ENCODE measurements at regions not wholly inside any gene's neighbourhood (a gene's known extent, or its start where the extent isn't known, plus 50 kb on each side); places are given as distances from the start of the nearest gene placed in this dataset.

- no peak for DNase-seq
Observed at GRCh38 chr6:19478273-19478672, 358.9 kb upstream of the ID4 start.

DNA sequence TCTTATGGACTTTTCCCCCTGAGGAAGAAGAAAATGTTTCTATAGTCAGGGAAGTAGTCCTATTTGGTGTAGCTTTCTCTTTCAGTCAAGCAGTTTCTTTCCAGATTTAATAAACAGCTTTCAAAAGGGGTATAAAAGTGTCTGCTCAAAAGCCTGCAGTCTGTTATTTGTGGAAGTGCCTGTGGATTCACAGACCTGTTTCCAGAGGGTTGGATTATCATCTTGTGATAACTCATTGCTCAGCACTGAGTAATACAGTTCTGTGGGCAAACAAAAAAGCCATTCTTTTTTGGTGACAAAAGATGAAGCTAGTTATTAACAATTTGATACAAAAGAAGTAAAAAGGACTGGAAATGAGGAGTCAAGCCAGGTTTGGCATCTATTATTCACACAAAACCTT is 358.2 kb upstream of the ID4 start:
- DNase-seq = no peak

DNA sequence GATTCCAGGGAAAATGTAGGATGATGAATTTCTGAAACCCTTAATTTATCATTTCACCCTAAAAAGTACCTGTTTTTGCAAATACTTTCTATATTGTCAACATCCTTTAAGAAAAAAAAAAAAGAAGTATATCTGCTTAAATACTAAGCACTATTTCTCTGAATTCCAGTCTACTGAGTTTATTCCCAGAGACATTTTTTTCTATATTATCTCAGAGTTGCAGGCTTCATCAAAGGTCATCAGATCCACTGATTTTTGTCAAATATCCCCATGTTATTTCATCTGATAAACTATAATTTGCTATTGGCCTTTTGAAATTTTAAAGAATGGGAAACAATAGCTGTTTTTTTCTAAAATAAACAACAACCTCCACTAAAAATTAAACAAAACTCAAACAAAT is 357.6 kb upstream of the ID4 start:
- no peak for DNase-seq

DNA sequence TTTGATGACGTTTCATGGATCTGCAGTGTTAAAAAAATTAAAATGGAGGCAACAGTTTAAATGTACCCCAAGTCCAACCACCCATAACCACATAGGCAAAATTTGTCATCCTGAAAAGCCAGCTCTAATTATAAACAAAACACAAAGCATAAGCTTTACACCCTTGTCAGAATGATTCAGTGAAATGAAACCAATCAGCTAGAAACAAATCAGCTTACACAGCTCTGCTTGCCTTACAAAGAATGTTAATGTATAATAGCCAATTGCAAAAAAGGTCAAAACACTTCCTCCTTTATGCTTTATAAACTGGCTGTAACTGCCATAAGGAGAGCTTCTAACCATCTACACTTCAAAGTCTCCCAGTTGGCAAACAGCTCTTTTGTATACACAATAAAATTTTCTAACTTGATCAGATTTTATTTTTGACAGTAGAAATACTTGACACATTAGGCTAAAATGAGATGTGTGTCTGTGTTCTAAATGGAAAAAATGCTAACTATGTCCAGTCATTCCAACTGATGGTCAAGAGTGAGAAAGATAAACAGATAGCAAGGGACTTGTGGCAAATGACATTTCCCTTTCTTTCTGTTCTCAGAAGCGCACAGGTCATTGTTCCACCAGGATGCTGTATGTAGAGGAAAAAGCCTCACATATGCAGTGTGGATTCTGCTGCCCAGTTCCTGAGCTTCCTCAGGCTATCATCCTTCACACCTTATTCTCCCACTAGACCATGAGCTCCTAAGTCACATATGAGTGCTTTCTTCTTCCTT is 344.3 kb upstream of the ID4 start:
- DNase-seq = no peak

DNA sequence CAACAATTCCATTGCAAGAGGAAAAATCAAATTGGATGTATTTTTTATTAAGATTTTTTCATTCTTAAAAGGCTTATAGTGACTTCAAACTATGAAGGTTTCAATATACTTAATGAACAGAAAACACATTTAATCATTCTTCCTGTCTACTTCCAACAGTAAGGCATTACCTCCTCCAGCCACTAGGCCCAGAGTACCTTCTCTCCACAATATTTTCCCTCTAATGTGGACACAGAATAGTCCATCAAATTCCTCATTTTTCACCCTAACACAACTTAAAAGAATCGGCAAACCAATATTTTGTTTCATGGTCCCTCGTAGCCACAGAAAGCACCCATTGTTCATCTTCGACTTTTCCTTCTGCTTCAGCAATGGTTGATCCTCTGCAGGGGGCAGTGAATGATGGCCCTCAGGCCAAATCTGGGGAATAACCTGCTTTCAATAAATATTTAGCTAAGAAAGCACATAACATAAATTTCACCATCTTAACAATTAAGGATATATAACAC is 335.4 kb upstream of the ID4 start:
- DNase-seq = no peak

DNA sequence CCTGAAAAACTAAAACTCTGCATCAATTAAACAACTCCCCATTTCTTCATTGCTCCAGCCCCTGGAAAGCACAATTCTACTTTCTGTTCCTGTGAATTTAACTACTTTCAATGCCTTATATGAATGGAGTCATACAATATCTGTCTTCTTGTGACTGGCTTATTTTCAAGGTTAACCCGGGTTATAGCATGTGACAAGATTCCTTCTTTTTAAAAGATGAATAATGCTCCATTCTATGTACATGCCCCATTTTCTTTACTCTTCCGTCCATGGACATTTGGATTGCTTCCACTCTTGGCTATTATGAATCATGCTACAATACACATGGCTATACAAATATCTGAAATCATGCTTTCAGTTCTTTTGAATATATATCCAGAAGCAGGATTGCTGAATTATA is 334.9 kb upstream of the ID4 start:
- DNase-seq = no peak

GRCh38 chr6:19515939-19516338 is 321.2 kb upstream of the ID4 start:
- no peak for DNase-seq

- no peak for DNase-seq
Observed at GRCh38 chr6:19519941-19520340, 317.2 kb upstream of the ID4 start.

DNA sequence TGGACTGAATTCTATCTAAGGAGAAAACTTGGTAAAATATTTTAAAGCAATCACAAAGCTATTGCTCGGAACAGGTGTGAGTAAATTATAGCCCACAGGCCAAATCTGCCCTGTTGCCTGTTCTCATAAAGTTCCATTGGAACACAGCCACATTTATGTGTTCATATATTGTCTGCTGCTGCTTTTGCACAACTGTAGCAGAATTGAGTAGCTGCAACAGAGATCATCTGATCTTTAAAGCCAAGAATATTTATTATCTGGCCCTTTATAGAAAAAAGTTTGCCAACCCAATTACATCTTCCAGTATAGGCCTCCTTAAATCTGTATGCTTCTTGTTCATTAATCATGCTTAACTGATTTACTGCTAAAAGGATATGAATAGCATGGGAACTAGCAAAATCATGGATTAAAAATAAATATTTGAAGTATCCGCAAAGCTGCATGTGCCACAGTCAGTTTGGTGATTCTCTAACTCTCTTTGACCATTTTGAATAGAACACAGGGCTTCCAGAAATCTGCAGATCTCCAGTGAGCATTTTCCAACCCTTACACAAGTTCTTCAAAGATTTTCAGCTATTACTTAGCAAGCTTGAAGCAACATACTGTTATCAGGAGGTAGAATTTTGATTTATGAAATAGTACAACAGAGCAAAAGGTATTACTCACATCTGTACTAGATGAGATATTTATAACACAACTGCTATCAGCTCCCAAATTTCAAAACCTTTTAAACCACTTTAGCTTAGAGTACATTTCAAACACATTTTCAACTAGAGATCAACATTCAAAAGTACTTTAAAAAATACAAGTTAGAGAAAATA is 312.6 kb upstream of the ID4 start:
- DNase-seq = no peak

DNA sequence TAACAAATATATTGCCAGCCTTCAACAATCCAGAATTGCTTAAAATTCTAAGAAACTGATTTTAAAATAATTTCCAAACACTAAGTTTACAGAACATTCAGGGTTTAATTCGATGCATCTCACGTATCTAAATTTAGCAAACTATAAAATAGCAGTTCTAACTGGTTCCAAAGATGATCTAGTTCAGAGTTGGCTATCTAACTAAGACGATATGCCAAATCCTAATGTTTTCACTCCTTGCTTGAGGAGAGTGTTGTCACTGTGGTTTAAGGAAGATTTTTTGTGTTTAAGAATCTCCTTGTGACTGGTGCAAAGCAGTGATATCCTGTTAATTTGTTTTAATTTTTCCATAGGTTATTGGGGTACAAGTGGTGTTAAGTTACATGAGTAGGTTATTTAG is 311.5 kb upstream of the ID4 start:
- no peak for DNase-seq

GRCh38 chr6:19530188-19530587 is 307.0 kb upstream of the ID4 start:
- DNase-seq = no peak

DNA sequence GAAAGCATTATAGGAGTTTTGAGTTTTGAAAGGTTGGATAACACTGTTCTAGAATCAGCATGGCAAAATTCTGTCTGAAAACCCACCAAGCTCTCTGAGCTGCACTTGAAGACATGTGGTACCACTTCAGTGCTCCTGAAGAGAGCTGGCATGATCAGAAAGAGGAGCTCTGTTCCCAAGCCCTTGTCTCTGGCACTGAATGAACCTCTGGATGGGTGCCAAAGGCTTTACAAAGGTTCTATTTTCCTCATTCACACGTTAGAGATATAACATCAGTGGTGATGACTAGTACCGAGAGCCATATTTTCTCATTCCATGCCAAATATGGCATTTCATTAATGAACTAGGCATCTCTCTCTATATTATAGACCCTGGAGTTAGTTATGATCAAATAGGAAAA is 301.8 kb upstream of the ID4 start:
- DNase-seq = no peak

GRCh38 chr6:19536838-19537237 is 300.3 kb upstream of the ID4 start:
- no peak for DNase-seq

DNA sequence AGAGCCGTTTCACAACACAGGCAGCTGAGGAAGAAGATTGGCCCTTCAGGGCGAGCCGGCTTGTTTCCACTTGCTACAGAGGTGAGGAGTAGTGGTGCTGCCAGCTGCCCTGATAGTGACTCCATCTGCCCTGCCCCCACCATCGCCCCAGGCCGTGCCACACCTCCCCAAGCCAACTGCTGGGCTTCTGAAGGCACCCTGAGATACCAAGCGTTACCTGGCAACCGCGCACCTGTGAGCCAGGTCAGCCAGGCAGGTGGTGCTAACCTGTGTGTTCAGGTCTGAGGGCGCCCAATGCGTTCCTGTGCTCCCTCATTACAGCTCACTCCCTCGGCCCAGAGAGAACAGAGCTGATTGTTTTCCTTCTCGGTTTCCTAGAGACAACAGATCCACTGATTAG is 299.1 kb upstream of the ID4 start:
- no peak for DNase-seq

- no peak for DNase-seq
Observed at GRCh38 chr6:19547507-19547906, 289.7 kb upstream of the ID4 start.

DNA sequence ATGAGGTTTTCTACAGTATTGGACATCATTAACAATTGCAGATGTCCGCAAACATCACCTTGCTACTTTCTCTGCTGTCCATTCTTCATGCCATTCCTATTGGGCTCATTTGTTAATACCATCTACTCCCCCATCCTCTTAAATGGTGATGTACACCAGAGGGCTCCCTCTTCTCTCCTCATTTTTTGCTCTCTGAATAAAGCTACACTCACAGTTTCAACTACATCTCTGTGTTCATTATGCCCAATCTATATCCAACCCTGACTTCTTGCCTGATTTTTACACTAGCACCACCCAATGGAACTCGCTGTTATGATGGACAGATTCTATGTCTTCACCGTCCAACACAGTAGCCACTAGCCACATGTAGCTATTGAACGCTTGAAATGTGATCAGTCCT is 288.1 kb upstream of the ID4 start:
- DNase-seq = no peak

- no peak for DNase-seq
Observed at GRCh38 chr6:19550380-19550779, 286.8 kb upstream of the ID4 start.

DNA sequence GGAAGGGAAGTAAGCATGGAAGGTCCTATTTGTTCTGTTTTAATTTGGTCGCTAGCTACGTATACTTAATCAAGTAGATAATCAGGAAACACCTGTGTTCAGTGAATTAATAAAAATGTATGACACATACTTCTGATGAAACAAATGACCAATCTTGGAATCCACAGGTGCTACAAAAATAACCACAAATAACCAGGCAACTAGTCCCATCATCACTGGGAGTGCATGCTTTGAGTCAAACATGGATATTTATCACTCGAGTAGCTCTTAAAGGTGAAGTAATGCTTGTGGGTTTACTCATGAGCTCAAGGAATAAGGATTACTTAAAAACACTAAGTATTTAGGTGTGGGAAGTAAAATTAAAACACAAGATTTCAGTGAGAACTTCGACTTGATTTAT is 285.6 kb upstream of the ID4 start:
- DNase-seq = no peak

DNA sequence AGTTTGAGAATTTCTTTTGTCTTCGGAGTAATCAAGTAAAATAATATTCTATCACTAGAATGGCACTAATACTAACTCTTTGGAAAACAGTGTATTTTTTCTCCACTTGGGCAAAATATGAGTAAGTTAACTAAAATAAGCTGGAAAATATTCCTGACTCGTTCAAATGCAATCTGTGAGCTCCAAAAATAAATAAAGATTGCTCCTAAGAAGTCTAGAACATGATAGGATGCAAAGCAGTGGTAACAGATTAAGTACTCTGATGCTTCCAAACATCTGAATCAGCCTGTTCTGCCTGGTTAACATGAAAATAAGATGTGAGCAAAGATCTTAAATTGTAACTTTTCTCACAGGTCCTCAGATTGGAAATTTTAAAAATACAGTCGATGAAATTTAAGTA is 285.1 kb upstream of the ID4 start:
- no peak for DNase-seq

- DNase-seq = no peak
Observed at GRCh38 chr6:19552588-19552987, 284.6 kb upstream of the ID4 start.

GRCh38 chr6:19554356-19555225 is 282.6 kb upstream of the ID4 start:
- no peak for DNase-seq

GRCh38 chr6:19557191-19557590 is 280.0 kb upstream of the ID4 start:
- no peak for DNase-seq

GRCh38 chr6:19558201-19558600 is 279.0 kb upstream of the ID4 start:
- DNase-seq = no peak
